SU-DHL-6 (cell line): ENCODE measurements at regions not wholly inside any gene's neighbourhood (a gene's known extent, or its start where the extent isn't known, plus 50 kb on each side); places are given as distances from the start of the nearest gene placed in this dataset.

Experiments used
- CTCF ChIP-seq: fragments of 200-600 bp; sonication (generic); IDR thresholded peaks from one replicate; pipeline ENCODE4 v1.5.1; 2017; ENCODE audit warnings: antibody characterized with exemption, mild to moderate bottlenecking, low read length, moderate library complexity; ENCODE audit not compliant: insufficient read depth, poor library complexity, severe bottlenecking
- EZH2phosphoT487 ChIP-seq: fragments of 200-600 bp; sonication (generic), shearing (Covaris generic); conservative IDR thresholded peaks from 2 replicates; pipeline ENCODE4 v1.6.1; 2018; ENCODE audit warnings: mild to moderate bottlenecking, antibody characterized with exemption, low read length, moderate library complexity, mixed read lengths

GRCh38 chr3:110918963-110919362 lies 152.7 kb upstream of the NECTIN3 start:
- TF ChIP-seq CTCF, result no peak
- no peak for TF ChIP-seq EZH2phosphoT487
